GM18861 (cell line): ENCODE measurements at regions not wholly inside any gene's neighbourhood (a gene's known extent, or its start where the extent isn't known, plus 50 kb on each side); places are given as distances from the start of the nearest gene placed in this dataset.
"Not testable (repeated sequence)": the region's sequence is repeated elsewhere in the genome, so short reads cannot be mapped to it uniquely, and the experiment has no call there.

ENCODE experiments used
- ATAC-seq: cut with Tn5 transposase; IDR thresholded peaks from one replicate; pipeline ENCODE4 v1.9.1; 2021; ENCODE audit not compliant: unreplicated experiment

DNA sequence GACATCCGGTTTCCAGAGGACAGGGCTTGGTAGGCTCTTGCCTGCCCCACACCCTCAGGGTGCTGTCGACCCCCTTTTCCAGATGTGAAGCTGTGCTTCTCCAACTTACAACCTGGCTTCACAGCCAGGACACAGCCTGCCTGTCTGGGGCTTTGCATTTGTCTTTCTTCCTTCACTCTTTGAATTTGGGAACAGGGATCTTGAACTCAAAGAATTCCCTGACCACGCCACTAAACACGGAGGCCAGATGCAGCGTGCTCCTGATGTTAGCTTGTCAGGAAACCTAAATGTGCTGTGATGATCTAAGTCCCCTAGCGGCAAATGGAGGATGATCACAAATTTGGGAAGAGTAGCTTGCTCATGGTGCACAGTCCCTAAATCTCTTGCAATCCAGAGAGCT is 244.8 kb upstream of the RGMA start:
- no peak for ATAC-seq

DNA sequence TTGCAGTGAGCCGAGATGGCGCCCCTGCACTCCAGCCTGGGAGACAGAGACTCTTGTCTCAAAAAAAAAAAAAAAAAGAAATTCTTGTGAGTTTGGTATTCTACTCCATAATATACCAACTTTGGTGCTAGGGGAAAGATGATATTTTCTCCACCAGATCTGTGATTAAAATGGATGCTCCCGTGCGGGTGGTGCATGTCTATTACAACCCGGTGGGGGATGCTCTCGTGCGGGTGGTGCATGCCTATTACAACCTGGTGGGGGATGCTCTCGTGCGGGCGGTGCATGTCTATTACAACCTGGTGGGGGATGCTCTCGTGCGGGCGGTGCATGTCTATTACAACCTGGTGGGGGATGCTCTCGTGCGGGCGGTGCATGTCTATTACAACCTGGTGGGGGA is 244.1 kb upstream of the RGMA start:
- ATAC-seq = not testable (repeated sequence)

DNA sequence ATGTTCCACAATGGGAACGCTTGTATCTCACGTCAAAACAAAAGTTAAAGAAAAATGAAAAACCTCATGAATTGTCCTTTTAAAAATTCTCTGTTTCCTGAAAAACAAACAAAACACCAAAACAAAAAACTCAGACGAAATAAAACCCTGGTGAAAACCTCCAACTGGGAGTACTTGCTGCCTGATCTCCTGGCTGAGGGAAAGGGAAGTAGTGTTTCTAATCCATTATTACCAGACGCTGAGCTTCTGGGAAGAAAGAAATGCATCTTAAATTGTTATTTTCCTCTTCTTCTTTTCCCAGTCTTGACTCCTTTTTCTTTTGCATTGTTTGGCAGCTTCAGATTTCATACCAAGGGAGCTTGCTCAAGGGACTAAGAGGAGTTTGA is 243.2 kb upstream of the RGMA start:
- ATAC-seq = no peak

DNA sequence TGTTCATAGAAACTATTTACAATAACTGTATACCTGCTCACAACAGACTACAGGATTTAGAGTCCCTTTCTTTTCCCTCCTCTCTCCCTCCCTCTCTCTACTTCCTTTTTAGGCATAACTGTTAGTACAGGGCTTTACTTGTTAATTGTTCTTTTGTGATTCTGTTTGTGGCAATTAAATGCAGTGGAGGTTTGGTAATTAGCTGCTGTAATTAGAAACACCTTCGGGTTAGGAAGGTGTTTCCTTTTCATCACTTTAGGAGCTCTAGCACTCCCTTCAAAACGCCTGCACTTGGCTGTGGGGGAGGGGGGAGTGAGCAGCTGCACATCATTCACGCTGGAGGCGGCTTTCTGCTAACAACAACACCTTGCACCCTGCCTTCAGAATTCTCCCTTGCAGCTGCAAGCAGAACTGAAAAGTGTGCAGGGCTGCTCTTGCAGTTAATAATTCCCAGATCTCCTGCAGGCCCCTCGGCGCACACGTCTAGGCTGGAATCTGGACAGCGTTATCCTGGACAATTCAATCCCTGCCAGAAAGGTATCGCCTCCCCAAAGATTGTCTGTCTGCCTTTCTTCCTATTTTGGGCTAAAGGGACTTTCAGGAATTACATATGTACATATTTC is 242.6 kb upstream of the RGMA start:
- ATAC-seq = no peak

DNA sequence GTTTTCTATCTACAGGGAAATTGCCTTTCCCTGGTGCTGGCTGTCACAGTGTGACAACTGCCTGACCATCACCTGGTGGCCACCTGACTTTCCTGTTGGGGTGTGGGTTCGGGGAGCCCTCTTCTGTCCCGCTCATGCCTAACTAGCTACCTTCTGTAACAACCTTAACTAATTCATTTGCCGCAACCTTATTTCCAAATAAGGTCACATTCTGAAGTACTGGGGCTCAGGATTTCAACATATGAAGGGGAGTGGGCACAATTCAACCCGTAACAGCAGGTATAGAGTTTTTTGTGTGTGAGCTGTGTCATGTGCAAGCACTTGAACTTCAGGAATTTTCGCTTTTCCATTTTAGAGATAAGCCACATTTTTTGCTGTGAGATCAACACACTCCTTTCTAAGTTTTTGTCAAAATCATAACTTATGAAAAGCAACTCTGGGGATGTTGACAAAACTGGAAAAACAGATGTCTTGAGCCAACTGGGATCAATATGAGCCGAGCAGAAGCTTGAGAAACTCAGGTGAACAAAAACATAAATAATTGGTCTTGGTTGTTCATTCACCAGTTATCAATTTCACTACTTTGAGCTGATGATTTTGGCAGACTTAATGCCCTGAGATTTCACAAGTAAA is 242.0 kb upstream of the RGMA start:
- ATAC-seq = no peak

DNA sequence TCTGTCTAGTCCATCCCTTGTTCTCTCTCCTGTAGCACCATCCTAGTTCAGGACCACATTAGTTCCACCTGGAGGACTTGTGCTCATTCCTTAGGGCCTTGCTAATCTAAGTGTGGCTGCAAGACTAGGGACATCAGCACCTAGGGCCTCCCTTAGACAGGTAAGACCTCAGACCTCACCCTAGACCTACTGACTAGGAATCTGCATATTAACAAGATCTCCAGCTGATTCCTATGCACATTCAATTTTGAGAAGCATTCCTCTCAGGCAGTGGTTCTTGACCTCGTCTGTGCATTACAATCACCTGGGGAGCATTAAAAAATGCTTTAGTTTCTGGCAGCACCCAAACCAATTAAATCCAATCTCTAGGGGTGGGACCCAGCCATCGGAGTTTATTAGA is 238.4 kb upstream of the RGMA start:
- no peak for ATAC-seq

DNA sequence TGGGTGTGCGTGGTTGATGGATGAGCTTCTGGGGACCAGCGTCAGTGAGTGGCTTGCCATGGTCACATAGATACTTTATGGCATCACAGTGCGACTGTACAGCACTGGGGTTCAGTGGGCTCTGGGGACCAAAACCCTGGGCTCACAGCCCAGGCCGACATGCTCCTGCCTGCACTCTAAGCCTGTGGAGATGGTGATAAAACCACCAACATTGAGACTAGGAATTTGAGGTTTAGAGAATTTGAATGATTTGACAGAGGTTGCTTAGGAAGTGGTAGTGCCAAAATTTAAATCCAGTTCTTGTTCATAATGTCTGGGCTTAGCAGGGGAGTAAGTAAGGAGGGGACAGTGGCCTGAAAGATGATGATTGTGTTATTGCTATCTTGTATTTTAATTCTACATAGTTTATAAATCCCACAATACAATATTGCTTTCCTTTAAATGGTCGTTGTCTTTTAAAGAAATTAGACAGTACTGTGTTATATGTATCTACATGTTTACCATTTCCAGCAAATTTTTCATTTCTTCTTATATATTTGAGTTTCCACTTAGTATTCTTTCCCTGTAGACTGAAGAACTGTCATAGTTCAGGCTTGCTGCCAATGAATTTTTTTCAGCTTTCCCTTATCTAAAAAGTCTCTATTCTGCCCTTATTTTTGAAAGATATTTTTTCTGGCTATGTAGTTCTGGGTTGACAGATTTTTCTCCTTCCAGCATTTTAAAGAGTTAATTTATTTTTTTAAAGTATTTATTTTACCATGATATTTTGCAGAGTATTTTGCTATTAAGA is 235.4 kb upstream of the RGMA start:
- ATAC-seq = no peak

DNA sequence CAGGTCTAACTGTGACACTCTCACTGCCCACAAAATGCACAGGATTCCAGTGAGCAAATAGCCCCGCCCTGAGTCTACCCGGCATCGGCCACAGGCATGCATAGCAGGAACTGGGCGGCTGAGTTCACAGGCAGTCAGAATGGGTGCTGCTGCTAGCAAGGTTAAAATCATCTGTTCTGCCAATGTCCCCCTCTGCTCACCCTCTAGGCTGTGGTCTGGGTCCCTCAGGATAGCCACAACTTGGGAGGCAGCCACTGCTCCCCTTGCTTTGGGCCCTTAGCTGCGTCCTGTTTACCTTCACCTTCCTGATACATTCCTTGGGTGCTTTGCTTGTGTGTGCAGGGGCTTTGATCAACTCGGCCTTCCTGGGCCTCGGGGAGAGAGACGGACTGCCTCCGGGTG is 232.9 kb upstream of the RGMA start:
- ATAC-seq = no peak

DNA sequence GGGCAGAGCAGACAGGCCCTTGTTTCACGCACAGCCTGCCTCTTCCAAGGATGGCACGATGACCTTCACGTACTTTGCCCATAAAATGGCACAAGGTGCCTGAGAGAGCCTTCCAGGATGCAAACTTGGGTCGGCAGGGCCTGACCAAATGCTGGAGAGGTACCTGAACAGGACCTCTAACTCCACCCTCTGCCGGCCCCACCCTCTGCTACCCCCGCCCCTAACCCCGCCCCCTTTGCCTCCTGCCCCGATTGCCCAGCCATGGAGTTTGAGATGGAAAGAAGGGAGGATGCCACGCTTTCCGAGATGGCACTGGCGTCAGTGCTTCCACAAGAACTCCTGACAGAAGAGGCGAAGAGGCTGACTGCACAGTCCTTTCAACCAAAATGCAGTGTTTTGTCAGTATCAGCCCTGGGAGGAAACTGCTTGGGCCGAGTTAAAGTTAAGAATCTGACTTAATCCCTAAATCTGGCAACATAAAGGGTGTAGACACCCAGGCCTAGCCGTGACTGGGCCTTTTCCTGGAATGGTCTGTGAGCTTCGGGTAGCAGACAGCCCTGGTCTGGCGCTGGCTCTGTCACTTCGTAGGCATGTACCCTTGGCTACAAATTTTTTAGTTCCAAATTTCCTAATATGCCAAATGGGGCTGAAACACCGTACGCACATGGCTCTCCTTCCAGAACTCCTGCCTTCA is 230.3 kb upstream of the RGMA start:
- no peak for ATAC-seq

DNA sequence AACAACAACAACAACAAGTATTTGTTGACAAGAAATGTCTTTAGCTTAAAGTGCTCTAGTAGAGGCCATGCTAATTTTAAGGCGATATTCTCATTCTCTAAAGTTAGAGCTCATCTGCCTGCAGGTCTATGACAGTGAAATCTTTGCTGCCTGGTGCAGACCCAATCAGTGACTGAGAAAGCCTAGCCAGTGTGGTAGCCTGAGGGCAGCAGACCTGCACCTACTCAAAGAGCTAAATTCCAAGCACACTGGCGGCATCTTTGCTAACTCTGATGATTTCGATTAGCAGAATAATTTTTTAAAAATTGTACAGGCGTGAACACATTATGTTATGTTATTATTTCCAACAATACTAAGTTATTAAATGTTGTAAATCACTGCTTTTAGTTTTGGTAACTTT is 228.8 kb upstream of the RGMA start:
- no peak for ATAC-seq

DNA sequence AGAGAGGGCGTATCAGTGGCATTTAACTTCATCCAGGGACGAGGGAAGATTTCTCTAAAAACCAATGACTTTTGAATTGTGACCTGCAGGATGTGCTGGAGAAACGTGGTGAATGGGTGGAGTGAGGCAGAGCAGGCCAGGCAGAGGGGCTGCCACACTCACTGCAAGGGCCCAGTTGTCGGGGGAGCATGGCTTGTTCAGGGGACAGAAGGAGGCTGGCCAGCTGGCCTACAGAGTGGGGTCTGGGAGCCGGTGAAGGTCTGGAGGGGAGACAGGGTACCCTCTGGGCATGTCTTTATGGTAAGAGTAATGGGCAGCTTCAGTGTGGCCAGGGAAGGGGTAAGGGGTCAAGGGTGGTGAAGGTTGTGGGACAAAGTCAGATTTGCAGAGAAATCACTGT is 225.2 kb upstream of the RGMA start:
- no peak for ATAC-seq

DNA sequence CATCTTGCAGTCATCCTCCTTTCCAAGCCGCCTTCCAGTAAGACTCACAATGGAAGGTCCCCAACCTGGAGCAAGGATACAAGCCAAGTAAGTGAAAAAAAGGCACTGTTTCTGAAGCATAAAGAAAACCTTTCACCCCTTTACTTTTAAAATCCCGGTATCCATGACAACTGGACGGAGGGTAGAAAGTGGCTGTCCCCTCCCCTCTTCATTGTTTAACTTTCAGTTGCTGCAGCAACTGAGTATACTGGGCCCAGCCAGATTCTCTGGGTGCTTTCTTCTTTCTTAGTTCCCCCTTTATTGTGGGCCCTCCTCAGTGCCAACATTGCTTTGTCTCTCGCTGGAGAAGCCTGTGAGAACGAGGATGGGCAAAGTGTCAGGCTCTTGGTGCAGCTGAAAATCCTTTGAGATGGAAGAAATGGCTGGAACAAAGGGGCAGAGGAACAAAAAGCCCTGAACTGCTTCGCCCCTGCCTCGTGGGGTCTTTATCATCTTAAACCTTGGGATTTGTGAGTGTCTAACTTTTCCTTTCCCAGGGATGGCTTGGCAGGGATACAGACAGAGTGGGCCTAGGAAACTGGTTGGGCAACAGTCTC is 224.0 kb upstream of the RGMA start:
- no peak for ATAC-seq

DNA sequence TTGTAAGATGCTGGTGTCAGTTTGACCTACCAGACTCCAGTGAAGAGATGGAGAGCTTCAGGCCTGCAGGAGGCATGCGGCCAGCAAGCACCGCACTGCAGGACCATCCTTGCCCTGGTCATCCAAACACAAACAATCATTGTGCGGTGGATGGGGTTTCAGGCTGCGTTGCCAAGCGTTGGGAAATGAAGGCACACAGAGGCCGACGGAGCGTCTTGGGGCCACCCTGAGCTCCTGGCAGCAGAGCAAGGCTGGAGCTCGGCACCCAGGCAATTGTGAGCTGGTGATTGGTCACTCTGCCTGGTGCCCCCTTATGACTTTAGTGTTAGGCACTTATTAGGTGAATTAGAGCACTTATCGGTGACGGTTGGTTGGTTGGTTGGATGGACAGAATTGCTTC is 222.6 kb upstream of the RGMA start:
- ATAC-seq = no peak

DNA sequence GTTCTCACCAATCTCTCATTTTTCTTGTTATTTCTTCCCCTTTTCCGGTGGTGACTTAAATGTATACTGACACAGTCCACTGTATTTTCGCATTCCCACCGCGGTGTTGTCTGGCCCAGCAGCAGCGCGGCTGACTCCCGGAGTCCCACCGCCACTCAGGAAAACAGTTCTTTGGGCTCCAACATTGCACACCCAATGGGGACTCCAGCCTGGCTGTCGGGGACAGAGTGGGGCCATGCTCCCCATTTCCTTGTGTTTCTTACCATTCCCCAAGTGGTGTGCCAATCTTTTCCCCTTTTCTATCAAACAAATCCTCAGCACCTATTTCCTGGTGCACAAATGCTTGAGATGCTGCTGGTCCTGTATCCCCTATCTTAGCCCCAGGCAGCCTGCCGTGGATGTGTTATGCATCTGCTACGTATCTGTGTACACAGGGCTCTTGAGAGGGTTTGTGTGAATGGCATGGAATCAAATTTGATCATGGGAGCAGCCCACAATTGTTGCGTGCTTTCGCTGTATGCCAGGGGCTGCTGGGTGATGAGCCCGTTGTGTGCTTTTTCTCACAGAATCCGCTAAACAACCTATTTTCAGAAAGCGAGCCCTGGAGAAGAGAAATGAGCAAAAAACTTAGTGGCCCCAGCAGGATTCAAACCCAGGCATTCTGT is 219.1 kb upstream of the RGMA start:
- no peak for ATAC-seq

DNA sequence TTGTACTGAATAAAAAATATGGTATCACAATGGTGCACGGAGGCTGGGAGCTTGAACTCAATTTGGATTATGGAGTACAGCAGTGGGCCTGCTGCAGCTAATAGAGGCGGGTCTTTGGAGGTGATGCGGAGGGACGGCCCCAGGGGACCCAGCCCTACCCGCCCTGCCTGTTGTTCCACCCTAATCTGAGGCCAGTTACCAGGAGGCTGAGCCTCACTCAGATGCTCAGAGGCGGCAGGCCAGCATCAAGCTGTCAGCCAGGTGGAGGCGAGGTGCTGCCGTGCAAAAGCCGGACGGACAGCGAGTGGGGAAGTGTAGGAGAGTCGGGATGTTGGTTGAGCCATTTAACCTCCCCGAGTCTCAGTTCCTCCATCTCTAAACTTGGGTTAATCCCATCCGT is 218.5 kb upstream of the RGMA start:
- ATAC-seq = no peak

DNA sequence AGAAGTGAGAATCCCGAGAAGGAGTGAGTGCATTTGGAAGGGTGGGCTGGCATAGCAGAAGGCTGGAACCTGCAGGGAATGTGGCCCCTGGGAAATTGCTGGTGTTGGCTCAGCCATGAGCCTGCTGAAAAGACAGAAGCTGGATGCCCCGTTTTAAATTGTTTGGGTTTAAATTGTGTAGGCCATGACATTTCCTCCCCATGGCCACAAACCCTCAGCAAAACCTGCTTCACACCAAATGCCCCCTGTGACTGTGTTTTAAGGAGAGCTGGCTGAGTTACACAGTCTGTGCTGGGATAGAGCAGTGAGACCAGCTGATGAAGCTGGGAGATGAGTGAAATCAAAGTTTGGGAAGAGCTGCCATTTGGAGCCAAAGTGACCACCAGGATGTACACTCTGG is 216.3 kb upstream of the RGMA start:
- ATAC-seq = no peak

DNA sequence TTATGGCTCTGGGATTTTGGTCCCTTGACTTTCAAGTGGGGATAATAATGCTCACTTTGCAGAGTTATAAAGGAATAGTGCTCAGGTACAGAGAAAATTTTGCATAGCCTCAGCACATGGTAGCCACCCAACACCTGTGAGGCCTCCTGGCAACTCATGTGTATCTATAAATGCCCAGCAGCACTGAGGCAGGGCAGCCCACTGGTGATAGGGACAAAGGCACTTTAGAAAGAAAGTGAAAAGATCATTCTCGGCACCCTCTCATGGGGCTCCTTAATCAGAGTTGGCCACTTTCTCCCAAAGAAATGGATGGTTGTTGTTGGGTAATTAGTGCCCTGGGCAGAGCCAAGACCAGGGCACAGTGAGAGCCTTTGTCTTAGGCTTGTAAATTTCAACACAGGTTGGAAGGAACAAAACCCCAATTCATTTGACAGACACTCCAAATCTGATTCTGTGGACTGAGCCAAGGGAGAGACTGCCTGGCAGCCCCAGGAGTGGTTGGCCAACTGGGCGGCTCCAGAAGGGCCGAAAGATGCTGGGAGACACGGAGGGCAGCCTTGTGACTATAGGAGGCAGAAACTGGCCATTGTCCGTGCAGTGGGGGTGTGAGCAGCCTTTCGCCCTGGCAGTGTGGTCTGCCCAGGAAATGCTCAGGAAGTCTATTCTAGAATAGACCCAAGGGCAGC is 213.2 kb upstream of the RGMA start:
- no peak for ATAC-seq

DNA sequence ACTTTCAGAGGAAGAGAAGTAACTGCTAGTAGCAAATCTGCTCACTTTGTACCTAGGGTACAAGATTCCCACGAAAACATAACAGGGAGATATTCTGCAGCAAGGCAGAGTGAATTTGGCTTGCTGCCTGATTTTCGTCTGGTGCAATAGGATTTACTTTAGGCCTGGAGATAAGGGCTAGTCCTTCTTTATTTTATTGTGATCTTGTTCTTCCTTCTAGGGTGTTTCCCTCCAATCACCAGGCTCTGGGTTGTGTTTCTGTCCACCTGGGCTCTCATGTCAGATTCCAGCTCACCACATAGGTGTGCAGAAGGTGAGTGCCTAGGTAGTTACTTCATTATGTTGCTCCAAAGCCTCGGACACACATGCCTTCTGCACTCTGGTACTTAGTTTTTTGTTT is 211.8 kb upstream of the RGMA start:
- no peak for ATAC-seq

DNA sequence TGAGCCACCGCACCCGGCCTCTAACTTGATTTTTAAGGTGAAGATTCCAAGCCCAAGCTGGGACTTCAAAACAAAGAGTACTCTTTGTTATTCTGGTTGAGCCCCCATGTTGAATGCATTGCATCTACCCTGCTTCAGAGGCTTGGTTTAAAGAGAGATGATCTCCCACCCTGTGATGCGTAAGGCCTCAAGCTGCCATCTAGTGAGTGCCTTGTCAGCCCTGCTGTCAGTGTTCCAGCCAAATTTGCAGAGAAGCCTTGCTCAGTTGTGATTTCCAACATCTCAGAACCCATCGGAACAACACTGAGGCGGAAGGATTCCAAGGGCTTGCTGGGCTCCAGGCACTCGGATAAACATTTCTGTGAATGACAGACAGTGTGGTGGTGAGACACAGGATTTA is 210.7 kb upstream of the RGMA start:
- no peak for ATAC-seq

DNA sequence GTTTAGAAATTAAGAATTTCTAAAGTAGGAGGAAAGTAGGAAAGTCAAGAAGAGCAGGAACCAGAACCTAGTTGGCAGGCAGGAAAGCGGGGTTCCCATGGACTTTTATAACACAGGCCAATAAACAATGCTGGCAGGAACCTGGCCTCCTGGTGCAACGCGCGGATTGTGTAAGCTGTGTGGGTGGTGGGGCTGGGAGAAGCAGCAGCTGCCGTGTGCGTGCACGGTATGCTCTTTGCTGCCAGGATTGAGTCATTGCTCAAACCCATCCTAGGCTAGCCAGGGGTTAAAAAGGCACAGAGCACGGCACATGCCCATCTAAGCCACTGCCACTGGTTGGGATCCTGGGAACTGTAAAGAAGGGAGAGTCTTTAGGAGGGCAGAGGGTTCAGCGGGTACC is 209.9 kb upstream of the RGMA start:
- ATAC-seq = no peak
